ENCODE measurements at regions not wholly inside any gene's neighbourhood (a gene's known extent, or its start where the extent isn't known, plus 50 kb on each side); places are given as distances from the start of the nearest gene placed in this dataset.

- no peak for DNase-seq (ENCODE audit: low read depth)
Observed at GRCh38 chr2:177063331-177063730, 149.3 kb upstream of the HNRNPA3 start.

GRCh38 chr2:177064422-177064821 lies 148.2 kb upstream of the HNRNPA3 start:
- no peak for DNase-seq (ENCODE audit: low read depth)

GRCh38 chr2:177068967-177069366 lies 143.6 kb upstream of the HNRNPA3 start:
- DNase-seq (ENCODE audit: low read depth) = no peak

- DNase-seq (ENCODE audit: low read depth) = peak; percentile 9
Observed at GRCh38 chr2:177072090-177072489, 140.5 kb upstream of the HNRNPA3 start.

GRCh38 chr2:177073611-177074010 lies 139.0 kb upstream of the HNRNPA3 start:
- DNase-seq (ENCODE audit: low read depth) = no peak

GRCh38 chr2:177074099-177074710 lies 138.4 kb upstream of the HNRNPA3 start:
- DNase-seq (ENCODE audit: low read depth) = no peak

- peak; percentile 19 for DNase-seq (ENCODE audit: low read depth)
Observed at GRCh38 chr2:177075254-177075653, 137.3 kb upstream of the HNRNPA3 start.

- no peak for DNase-seq (ENCODE audit: low read depth)
Observed at GRCh38 chr2:177076636-177077179, 135.9 kb upstream of the HNRNPA3 start.

- DNase-seq (ENCODE audit: low read depth) = no peak
Observed at GRCh38 chr2:177077778-177078177, 134.8 kb upstream of the HNRNPA3 start.

- peak; percentile 36 for DNase-seq (ENCODE audit: low read depth)
Observed at GRCh38 chr2:177078416-177078815, 134.2 kb upstream of the HNRNPA3 start.

GRCh38 chr2:177078855-177079254 lies 133.7 kb upstream of the HNRNPA3 start:
- DNase-seq (ENCODE audit: low read depth) = no peak

GRCh38 chr2:177080746-177081284 lies 131.8 kb upstream of the HNRNPA3 start:
- no peak for DNase-seq (ENCODE audit: low read depth)

- DNase-seq (ENCODE audit: low read depth) = no peak
Observed at GRCh38 chr2:177084607-177085006, 128.0 kb upstream of the HNRNPA3 start.

- DNase-seq (ENCODE audit: low read depth) = no peak
Observed at GRCh38 chr2:177088529-177088928, 124.1 kb upstream of the HNRNPA3 start.

GRCh38 chr2:177090967-177091366 lies 121.6 kb upstream of the HNRNPA3 start:
- DNase-seq (ENCODE audit: low read depth) = no peak

GRCh38 chr2:177093371-177093770 lies 119.2 kb upstream of the HNRNPA3 start:
- DNase-seq (ENCODE audit: low read depth) = no peak

GRCh38 chr2:177098001-177098613 lies 114.5 kb upstream of the HNRNPA3 start:
- DNase-seq (ENCODE audit: low read depth) = no peak

GRCh38 chr2:177101930-177102329 lies 110.7 kb upstream of the HNRNPA3 start:
- DNase-seq (ENCODE audit: low read depth) = no peak

- DNase-seq (ENCODE audit: low read depth) = no peak
Observed at GRCh38 chr2:177106212-177106611, 106.4 kb upstream of the HNRNPA3 start.

GRCh38 chr2:177108890-177109289 lies 103.7 kb upstream of the HNRNPA3 start:
- DNase-seq (ENCODE audit: low read depth) = no peak

GRCh38 chr2:177114712-177115111 lies 97.9 kb upstream of the HNRNPA3 start:
- DNase-seq (ENCODE audit: low read depth) = no peak

GRCh38 chr2:177117755-177118154 lies 94.8 kb upstream of the HNRNPA3 start:
- no peak for DNase-seq (ENCODE audit: low read depth)

- DNase-seq (ENCODE audit: low read depth) = no peak
Observed at GRCh38 chr2:177118636-177119035, 94.0 kb upstream of the HNRNPA3 start.

- no peak for DNase-seq (ENCODE audit: low read depth)
Observed at GRCh38 chr2:177119099-177119498, 93.5 kb upstream of the HNRNPA3 start.

Measured in stromal cell of bone marrow (primary cell).